Body of pancreas (tissue), 4 donors: ENCODE measurements at regions not wholly inside any gene's neighbourhood (a gene's known extent, or its start where the extent isn't known, plus 50 kb on each side); places are given as distances from the start of the nearest gene placed in this dataset.

Experiments
- ATAC-seq: fragments of 150-250 bp; one replicate; pipeline ENCODE4 v1.9.1; 2016
- DNase-seq, 4 donors: peaks; one replicate each; pipeline ENCODE4 v3.0.0-alpha.2; 2019
- H3K27ac ChIP-seq, 4 donors: fragments of 200-600 bp; sonication (generic); 1 replicate in 3 of 4; 2 replicates in 1 of 4; pipeline versions ENCODE4 v1.5.1 to v1.6.1; 2016 to 2019; ENCODE audit warnings: mild to moderate bottlenecking in 1 of 4, mixed read lengths in 1 of 4, moderate library complexity in 1 of 4
- H3K27me3 ChIP-seq, 2 donors: fragments of 200-600 bp; sonication (generic); one replicate each; pipeline ENCODE4 v1.6.0; 2016; ENCODE audit warnings: mild to moderate bottlenecking in 1 of 2
- H3K36me3 ChIP-seq, 2 donors: fragments of 200-600 bp; sonication (generic); replicated peaks in 1 of 2; 2 replicates each; pipeline ENCODE4 v1.5.1; 2016; ENCODE audit warnings: low read depth in 2 of 2; ENCODE audit not compliant: insufficient read depth in 1 of 2
- H3K4me1 ChIP-seq: fragments of 200-600 bp; sonication (generic); one replicate; pipeline ENCODE4 v1.6.0; 2016
- H3K4me3 ChIP-seq, 2 donors: fragments of 200-600 bp; sonication (generic); 1 replicate in 1 of 2; 2 replicates in 1 of 2; pipeline ENCODE4 v1.5.1; 2016 to 2019
- H3K9me3 ChIP-seq, 3 donors: fragments of 200-600 bp; sonication (generic); 1 replicate in 2 of 3; 2 replicates in 1 of 3; pipeline ENCODE4 v1.5.1; 2016
- CTCF ChIP-seq, 7 experiments: fragments of 450-650 bp in 4 of 7; fragments of 200-600 bp in 3 of 7; sonication (generic) in 3 of 7; IDR thresholded peaks; one replicate each; pipeline ENCODE4 v1.5.1; 2016 to 2019; ENCODE audit warnings: antibody characterized with exemption in 7 of 7
- POLR2A ChIP-seq, 3 donors: fragments of 450-650 bp; IDR thresholded peaks; one replicate each; pipeline ENCODE4 v1.6.1; 2016; ENCODE audit warnings: antibody characterized with exemption in 3 of 3, mild to moderate bottlenecking in 2 of 3
- WGBS, 2 donors: methylation state at CpG; one replicate each; pipeline ENCODE4 v1.1.5; 2017; 5-methylcytosine and 5-hydroxymethylcytosine counted together
- intact Hi-C: fragments of 100-400 bp; cut with DNase I; formaldehyde crosslinking; loops from one replicate; pipeline ENCODE4 v1.15.1; 2023

- TF ChIP-seq CTCF (IDR thresholded peaks at IDR 0.05) (no peak), POLR2A (IDR thresholded peaks at IDR 0.05) (no peak)
- no peaks in the 10 kb centered on the region for H3K36me3 ChIP-seq
These were observed 1050.8 kb upstream of the AMELY start for GRCh38 chrY:7962350-7962749.

GRCh38 chrY:7961811-7962210, 1050.3 kb upstream of the AMELY start:
- TF ChIP-seq CTCF (IDR thresholded peaks at IDR 0.05) (no peak), POLR2A (IDR thresholded peaks at IDR 0.05) (no peak)
- Histone ChIP-seq H3K27me3 (no peaks in the 10 kb centered on the region), H3K4me3 (no peak overlapping the region), H3K4me1 (no peaks in the 10 kb centered on the region), H3K9me3 (no peaks in the 10 kb centered on the region), H3K36me3 (no peaks in the 10 kb centered on the region), H3K27ac (no peak overlapping the region)
- intact Hi-C loops = no loop called here
- 79 to 100% methylated on average over 2 of the region's 2 CpGs for WGBS, 2 donors
- ATAC-seq = no peak
- no peak for DNase-seq

More at GRCh38 chrY:7962350-7962749, 1050.8 kb upstream of the AMELY start:
- WGBS, 2 donors = 83 to 100% methylated on average over 1 of the region's 1 CpG
- no peak for DNase-seq
- no peaks in the 10 kb centered on the region for H3K4me1 ChIP-seq
- H3K27me3 ChIP-seq = no peaks in the 10 kb centered on the region
- intact Hi-C loops = no loop called here
- H3K4me3 ChIP-seq = no peak overlapping the region
- H3K27ac ChIP-seq = no peak overlapping the region
- H3K9me3 ChIP-seq = no peaks in the 10 kb centered on the region
- ATAC-seq = no peak

GRCh38 chrY:7957773-7958172, 1046.2 kb upstream of the AMELY start:
- peak; percentile 85 for ATAC-seq
- peak in 2 of 4 donors; percentile 23 to 55 for DNase-seq
- H3K27ac ChIP-seq = peak overlapping the region in 1 of 4 donors; percentile 44
- TF ChIP-seq CTCF (IDR thresholded peaks at IDR 0.05) (no peak), POLR2A (IDR thresholded peaks at IDR 0.05) (no peak)
- 19 to 20% methylated on average over 4 of the region's 4 CpGs for WGBS, 2 donors
- H3K4me3 ChIP-seq = no peak overlapping the region
- H3K4me1 ChIP-seq = no peaks in the 10 kb centered on the region
- H3K27me3 ChIP-seq = no peaks in the 10 kb centered on the region
- intact Hi-C loops = no loop called here
- no peaks in the 10 kb centered on the region for H3K36me3 ChIP-seq
- no peaks in the 10 kb centered on the region for H3K9me3 ChIP-seq

- Histone ChIP-seq H3K36me3 (no peaks in the 10 kb centered on the region), H3K4me3 (no peak overlapping the region), H3K27me3 (no peaks in the 10 kb centered on the region), H3K27ac (no peak overlapping the region), H3K9me3 (no peaks in the 10 kb centered on the region), H3K4me1 (no peaks in the 10 kb centered on the region)
- no peak for ATAC-seq
- DNase-seq = no peak
- 74 to 80% methylated on average over 3 of the region's 3 CpGs for WGBS, 2 donors
- intact Hi-C loops = no loop called here
- TF ChIP-seq POLR2A (IDR thresholded peaks at IDR 0.05) (no peak), CTCF (IDR thresholded peaks at IDR 0.05) (no peak)
These were observed 1039.8 kb upstream of the AMELY start for GRCh38 chrY:7951187-7951852.

GRCh38 chrY:7944135-7944534, 1032.6 kb upstream of the AMELY start:
- DNase-seq (no peak), ATAC-seq (no peak)
- Histone ChIP-seq H3K36me3 (no peaks in the 10 kb centered on the region), H3K27me3 (no peaks in the 10 kb centered on the region), H3K27ac (no peak overlapping the region), H3K4me1 (no peaks in the 10 kb centered on the region), H3K9me3 (no peaks in the 10 kb centered on the region), H3K4me3 (no peak overlapping the region)
- intact Hi-C loops = no loop called here
- WGBS, 2 donors = 89 to 90% methylated on average over 1 of the region's 1 CpG
- no peak for TF ChIP-seq CTCF (IDR thresholded peaks at IDR 0.05)
- TF ChIP-seq POLR2A (IDR thresholded peaks at IDR 0.05) = no peak
